HG03039 (cell line): ENCODE measurements at regions not wholly inside any gene's neighbourhood (a gene's known extent, or its start where the extent isn't known, plus 50 kb on each side); places are given as distances from the start of the nearest gene placed in this dataset.
"Not testable (repeated sequence)": the region's sequence is repeated elsewhere in the genome, so short reads cannot be mapped to it uniquely, and the experiment has no call there.

ENCODE experiments used
- ATAC-seq: cut with Tn5 transposase; IDR thresholded peaks from one replicate; pipeline ENCODE4 v1.9.1; 2021; ENCODE audit warnings: mild to moderate bottlenecking, moderate library complexity; ENCODE audit not compliant: unreplicated experiment

- no peak for ATAC-seq
These were observed 63.3 kb downstream of the POU4F1 start for GRCh38 chr13:78540058-78540457.

DNA sequence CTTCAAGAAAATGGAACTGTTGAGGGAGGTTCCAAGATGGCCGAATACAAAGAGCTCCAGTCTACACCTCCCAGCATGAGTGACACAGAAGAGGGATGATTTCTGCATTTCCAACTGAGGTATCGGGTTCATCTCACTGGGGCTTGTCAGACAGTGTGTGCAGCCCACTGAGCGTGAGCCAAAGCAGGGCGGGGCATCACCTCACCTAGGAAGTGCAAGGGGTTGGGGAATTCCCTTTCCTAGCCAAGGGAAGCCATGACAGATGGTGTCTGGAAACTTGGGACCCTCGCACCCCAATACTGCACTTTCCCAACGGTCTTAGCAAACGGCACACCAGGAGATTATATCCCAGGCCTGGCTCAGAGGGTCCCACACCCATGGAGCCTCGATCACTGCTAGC is 77.3 kb downstream of the POU4F1 start:
- not testable (repeated sequence) for ATAC-seq

- no peak for ATAC-seq
These were observed 78.4 kb downstream of the POU4F1 start for GRCh38 chr13:78524936-78525335.

DNA sequence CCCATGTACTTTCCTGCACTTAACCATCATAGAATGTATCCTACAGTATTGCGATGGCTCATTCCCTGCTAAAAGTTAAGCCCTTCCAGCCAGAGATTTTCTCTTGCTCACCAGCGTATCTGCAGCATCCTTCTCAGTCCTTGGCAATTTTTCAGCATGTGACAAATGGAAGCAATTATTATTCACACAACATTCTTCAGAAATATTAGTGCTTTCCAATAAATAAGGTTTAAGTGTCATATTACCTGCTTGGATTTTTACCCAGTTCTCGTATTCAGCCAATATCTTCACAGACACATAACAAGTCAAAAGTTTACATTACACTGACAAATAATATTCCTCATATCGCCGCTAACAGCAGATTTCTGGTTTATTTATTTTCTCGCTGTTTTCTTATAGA is 82.3 kb downstream of the POU4F1 start:
- ATAC-seq, result no peak

DNA sequence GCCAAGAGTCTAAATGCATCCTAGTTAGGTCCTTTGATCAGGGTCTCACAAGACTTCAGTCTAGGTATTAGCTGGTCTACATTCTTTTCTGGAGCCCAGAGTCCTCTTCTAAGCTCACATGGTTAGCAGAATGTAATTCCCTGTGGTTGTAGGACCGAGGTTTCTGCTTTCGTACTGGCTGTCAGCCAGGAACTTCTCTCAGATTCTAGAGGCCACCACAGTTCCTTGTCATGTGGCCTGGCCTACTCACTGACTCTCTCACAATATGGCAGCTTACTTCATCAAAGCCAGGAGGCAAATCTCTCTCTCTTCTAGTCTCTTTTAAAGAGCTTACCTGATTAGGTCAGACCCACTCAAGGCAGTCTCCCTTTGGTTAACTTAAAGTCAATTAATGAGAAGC is 82.9 kb downstream of the POU4F1 start:
- ATAC-seq, result no peak

DNA sequence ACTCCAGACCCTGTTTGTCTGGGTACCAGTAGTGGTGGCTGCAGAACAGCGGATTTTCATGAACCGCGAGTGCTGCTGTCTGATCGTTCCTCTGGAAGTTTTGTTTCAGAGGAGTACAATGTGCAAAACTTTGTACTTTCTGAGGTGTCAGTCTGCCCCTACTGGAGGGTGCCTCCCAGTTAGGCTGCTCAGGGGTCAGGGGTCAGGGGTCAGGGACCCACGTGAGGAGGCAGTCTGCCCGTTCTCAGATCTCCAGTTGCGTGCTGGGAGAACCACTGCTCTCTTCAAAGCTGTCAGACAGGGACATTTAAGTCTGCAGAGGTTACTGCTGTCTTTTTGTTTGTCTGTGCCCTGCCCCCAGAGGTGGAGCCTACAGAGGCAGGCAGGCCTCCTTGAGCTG is 84.9 kb downstream of the POU4F1 start:
- not testable (repeated sequence) for ATAC-seq

- ATAC-seq, result no peak
These were observed 103.5 kb downstream of the POU4F1 start for GRCh38 chr13:78499802-78500201.

GRCh38 chr13:78497702-78498355 is 105.5 kb downstream of the POU4F1 start:
- no peak for ATAC-seq

- ATAC-seq, result no peak
These were observed 111.4 kb downstream of the POU4F1 start for GRCh38 chr13:78491978-78492377.

GRCh38 chr13:78490225-78490624 is 113.1 kb downstream of the POU4F1 start:
- not testable (repeated sequence) for ATAC-seq

GRCh38 chr13:78487707-78488106 is 115.6 kb downstream of the POU4F1 start:
- no peak for ATAC-seq

- ATAC-seq, result no peak
These were observed 117.5 kb downstream of the POU4F1 start for GRCh38 chr13:78485803-78486202.

DNA sequence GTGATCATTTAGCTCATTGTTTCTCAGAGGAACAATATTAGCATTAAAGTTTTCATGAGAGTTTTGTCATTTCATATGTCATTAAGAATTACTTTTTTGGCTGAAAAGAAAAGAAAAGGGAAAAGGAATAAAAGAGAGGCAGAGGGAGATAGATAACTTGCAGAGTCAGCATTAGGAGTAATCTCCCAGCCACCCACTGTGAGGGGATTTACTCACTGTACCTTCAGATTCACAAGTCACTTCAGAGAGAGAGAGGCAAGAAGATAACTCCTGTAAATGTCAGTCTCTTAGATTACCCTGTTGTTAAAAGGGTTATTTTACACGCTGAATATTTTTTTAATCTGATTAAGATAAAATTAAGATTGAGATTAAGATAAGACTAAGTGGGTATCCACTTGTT is 125.2 kb downstream of the POU4F1 start:
- no peak for ATAC-seq

- no peak for ATAC-seq
These were observed 126.4 kb downstream of the POU4F1 start for GRCh38 chr13:78476910-78477309.

DNA sequence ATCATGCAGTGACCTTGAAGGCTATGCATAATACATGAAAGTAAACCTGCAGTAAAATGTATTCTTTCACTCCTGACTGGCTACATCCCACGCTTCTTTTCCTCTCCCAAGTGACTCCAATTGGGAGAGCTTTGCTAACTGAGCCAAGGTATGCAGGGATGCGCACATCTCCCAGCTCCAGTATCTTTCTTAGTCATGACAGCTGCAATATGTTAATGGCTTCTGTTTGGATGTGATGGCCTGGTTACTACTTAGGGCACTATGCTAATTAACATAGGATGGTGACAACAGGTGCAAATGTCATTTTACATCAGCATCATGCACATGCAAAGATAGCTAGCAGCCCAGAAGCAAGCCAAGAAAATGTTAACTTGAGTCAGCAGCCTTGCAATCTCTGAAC is 134.7 kb downstream of the POU4F1 start:
- no peak for ATAC-seq

DNA sequence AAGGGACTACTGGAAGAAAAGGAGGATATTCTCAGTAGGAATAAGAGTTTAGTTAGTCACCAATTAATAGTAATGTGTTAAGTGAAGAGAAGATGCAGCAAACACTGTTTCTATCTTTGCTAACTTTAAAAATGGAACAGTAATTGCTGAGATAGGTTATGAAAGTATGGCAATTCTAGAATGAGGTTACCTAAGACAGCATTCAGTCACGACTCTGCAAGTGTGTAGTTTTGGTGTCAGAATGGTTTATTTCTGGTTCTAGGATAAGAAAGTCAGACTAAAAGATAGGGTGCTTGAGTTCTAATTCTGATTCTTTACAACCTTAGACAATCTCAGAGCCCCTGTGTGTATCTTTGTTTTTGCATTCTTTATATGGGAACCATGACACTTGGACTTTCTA is 138.1 kb downstream of the POU4F1 start:
- ATAC-seq, result no peak

GRCh38 chr13:78460176-78460575 is 143.2 kb downstream of the POU4F1 start:
- ATAC-seq, result no peak

DNA sequence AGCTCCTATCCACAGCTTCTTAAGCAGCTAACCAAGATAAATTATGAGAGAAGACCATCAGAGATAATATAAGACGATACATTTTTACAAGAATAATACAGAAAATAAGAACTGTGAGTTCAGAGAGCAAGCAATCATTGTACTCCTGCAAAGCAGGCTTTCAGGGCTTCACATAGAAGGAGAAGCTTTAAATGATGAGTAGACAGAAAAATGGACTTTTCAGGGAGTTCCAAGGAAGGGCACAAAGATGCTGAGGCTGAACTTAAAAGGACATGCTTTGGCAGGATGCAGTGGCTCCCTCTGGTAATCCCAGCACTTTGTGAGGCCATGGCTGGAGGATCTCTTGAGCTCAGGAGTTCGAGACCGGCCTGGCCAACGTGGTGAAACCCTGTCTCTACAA is 159.5 kb downstream of the POU4F1 start:
- ATAC-seq, result no peak

- no peak for ATAC-seq
These were observed 165.6 kb downstream of the POU4F1 start for GRCh38 chr13:78437781-78438180.

GRCh38 chr13:78436311-78436710 is 167.0 kb downstream of the POU4F1 start:
- ATAC-seq, result no peak

DNA sequence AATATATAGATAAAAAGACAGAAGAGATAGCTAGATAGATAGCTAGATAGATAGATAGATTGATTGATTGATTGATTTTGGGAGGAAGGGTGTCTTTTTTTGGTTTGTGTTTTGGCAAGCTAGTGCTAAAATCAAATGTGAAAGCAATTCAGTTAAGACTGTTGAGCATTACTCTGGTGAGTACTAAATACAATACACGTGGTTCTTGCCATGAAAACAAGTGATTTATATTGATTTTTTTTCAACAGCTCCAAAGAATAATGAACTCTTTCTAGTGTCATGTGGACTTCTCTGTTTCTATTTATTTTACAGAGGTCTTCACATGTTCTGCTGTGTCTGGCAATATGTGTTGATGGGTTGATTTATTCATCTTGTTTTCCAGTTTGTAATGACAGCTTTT is 172.0 kb downstream of the POU4F1 start:
- no peak for ATAC-seq

- no peak for ATAC-seq
These were observed 172.5 kb downstream of the POU4F1 start for GRCh38 chr13:78430811-78431210.

- ATAC-seq, result no peak
These were observed 173.1 kb downstream of the POU4F1 start for GRCh38 chr13:78430166-78430791.
